GM18870 (cell line): ENCODE measurements at regions not wholly inside any gene's neighbourhood (a gene's known extent, or its start where the extent isn't known, plus 50 kb on each side); places are given as distances from the start of the nearest gene placed in this dataset.
"Not testable (repeated sequence)": the region's sequence is repeated elsewhere in the genome, so short reads cannot be mapped to it uniquely, and the experiment has no call there.

ENCODE experiments used
- ATAC-seq: cut with Tn5 transposase; IDR thresholded peaks from one replicate; pipeline ENCODE4 v1.9.1; 2021; ENCODE audit warnings: moderate library complexity; ENCODE audit not compliant: unreplicated experiment

GRCh38 chr16:31581065-31581464 lies 53.4 kb downstream of the AHSP start:
- ATAC-seq, result not testable (repeated sequence)

GRCh38 chr16:31601737-31602384 lies 74.2 kb downstream of the AHSP start:
- ATAC-seq, result not testable (repeated sequence)

- ATAC-seq, result no peak
Measured at GRCh38 chr16:31618130-31618529, 90.4 kb downstream of the AHSP start.

- ATAC-seq, result no peak
Measured at GRCh38 chr16:31636433-31636832, 108.7 kb downstream of the AHSP start.

- ATAC-seq, result no peak
Measured at GRCh38 chr16:31641279-31641678, 113.6 kb downstream of the AHSP start.

GRCh38 chr16:31655674-31656073 lies 128.0 kb downstream of the AHSP start:
- ATAC-seq, result not testable (repeated sequence)

- no peak for ATAC-seq
Measured at GRCh38 chr16:31664683-31665482, 137.2 kb downstream of the AHSP start.

GRCh38 chr16:31674686-31675085 lies 147.0 kb downstream of the AHSP start:
- no peak for ATAC-seq

GRCh38 chr16:31676731-31677130 lies 149.0 kb downstream of the AHSP start:
- no peak for ATAC-seq

GRCh38 chr16:31678649-31679325 lies 151.1 kb downstream of the AHSP start:
- no peak for ATAC-seq

- not testable (repeated sequence) for ATAC-seq
Measured at GRCh38 chr16:31689331-31689730, 161.6 kb downstream of the AHSP start.

GRCh38 chr16:31692338-31692737 lies 164.6 kb downstream of the AHSP start:
- not testable (repeated sequence) for ATAC-seq

GRCh38 chr16:31693733-31694132 lies 166.0 kb downstream of the AHSP start:
- ATAC-seq, result no peak

- no peak for ATAC-seq
Measured at GRCh38 chr16:31694461-31694860, 166.8 kb downstream of the AHSP start.

GRCh38 chr16:31695667-31696066 lies 168.0 kb downstream of the AHSP start:
- ATAC-seq, result peak; percentile 39

GRCh38 chr16:31696968-31697743 lies 169.5 kb downstream of the AHSP start:
- no peak for ATAC-seq

- no peak for ATAC-seq
Measured at GRCh38 chr16:31697744-31698125, 170.0 kb downstream of the AHSP start.

GRCh38 chr16:31698901-31699300 lies 171.2 kb downstream of the AHSP start:
- no peak for ATAC-seq

- no peak for ATAC-seq
Measured at GRCh38 chr16:31699601-31700000, 171.9 kb downstream of the AHSP start.

- peak; percentile 57 for ATAC-seq
Measured at GRCh38 chr16:31700200-31700529, 172.5 kb downstream of the AHSP start.
